Fibroblast of the aortic adventitia (primary cell): ENCODE measurements at regions not wholly inside any gene's neighbourhood (a gene's known extent, or its start where the extent isn't known, plus 50 kb on each side); places are given as distances from the start of the nearest gene placed in this dataset.
A peak's percentile ranks its signal among the peaks of the same experiment; 100 is the strongest.

Experiments
- DNase-seq: peaks from one replicate; pipeline ENCODE4 v3.0.0-alpha.2; 2010; ENCODE audit warnings: low read depth
- H3K4me3 ChIP-seq: 2 replicates; pipeline ENCODE4 v1.5.1; 2011; ENCODE audit warnings: low read depth, mild to moderate bottlenecking, control low read depth, low read length, moderate library complexity
- CTCF ChIP-seq: IDR thresholded peaks from 2 replicates; pipeline ENCODE4 v1.5.1; 2011; ENCODE audit warnings: mild to moderate bottlenecking, low read length, control low read depth, inconsistent platforms; ENCODE audit not compliant: insufficient read depth

- no peak overlapping the region for H3K4me3 ChIP-seq
- DNase-seq: no peak
- TF ChIP-seq CTCF: no peak
These were observed 168.4 kb downstream of the NDUFA10 start for GRCh38 chr2:239856620-239857285.

GRCh38 chr2:239855863-239856587, 169.1 kb downstream of the NDUFA10 start:
- DNase-seq: peak; percentile 3
- no peak for TF ChIP-seq CTCF
- H3K4me3 ChIP-seq: no peak overlapping the region

- peak; percentile 2 for DNase-seq
- TF ChIP-seq CTCF: no peak
- no peak overlapping the region for H3K4me3 ChIP-seq
These were observed 170.5 kb downstream of the NDUFA10 start for GRCh38 chr2:239854596-239854995.

GRCh38 chr2:239853706-239854327, 171.3 kb downstream of the NDUFA10 start:
- H3K4me3 ChIP-seq: no peak overlapping the region
- no peak for DNase-seq
- TF ChIP-seq CTCF: no peak

GRCh38 chr2:239853121-239853520, 172.0 kb downstream of the NDUFA10 start:
- TF ChIP-seq CTCF: no peak
- no peak for DNase-seq
- no peak overlapping the region for H3K4me3 ChIP-seq

GRCh38 chr2:239852272-239852671, 172.9 kb downstream of the NDUFA10 start:
- no peak overlapping the region for H3K4me3 ChIP-seq
- no peak for DNase-seq
- no peak for TF ChIP-seq CTCF
